Astrocyte of the spinal cord (primary cell): ENCODE measurements at regions not wholly inside any gene's neighbourhood (a gene's known extent, or its start where the extent isn't known, plus 50 kb on each side); places are given as distances from the start of the nearest gene placed in this dataset.

ENCODE experiments used
- DNase-seq: peaks from one replicate; pipeline ENCODE4 v3.0.0; 2011; ENCODE audit warnings: low read depth, low spot score
- H3K4me3 ChIP-seq: 2 replicates; pipeline ENCODE4 v1.5.1; 2011; ENCODE audit warnings: low read depth, mild to moderate bottlenecking, low read length, moderate library complexity
- CTCF ChIP-seq: IDR thresholded peaks from 2 replicates; pipeline ENCODE4 v1.5.1; 2012; ENCODE audit warnings: low read depth, mild to moderate bottlenecking, low read length, inconsistent platforms
- in situ Hi-C: cut with HindIII; loops from 2 replicates; pipeline ENCODE4 v1.10.0; 2017; ENCODE audit warnings: low sequenced_read_pairs

- TF ChIP-seq CTCF: no peak
- DNase-seq: no peak
- no peak overlapping the region for H3K4me3 ChIP-seq
- in situ Hi-C loops: no loop called here
Observed at GRCh38 chr6:99111590-99111989, 163.8 kb upstream of the FBXL4 start.

GRCh38 chr6:99110029-99110428 is 162.3 kb upstream of the FBXL4 start:
- no peak overlapping the region for H3K4me3 ChIP-seq
- no peak for DNase-seq
- TF ChIP-seq CTCF: no peak
- in situ Hi-C loops: no loop called here

GRCh38 chr6:99104218-99104617 is 156.5 kb upstream of the FBXL4 start:
- DNase-seq: no peak
- no peak overlapping the region for H3K4me3 ChIP-seq
- no peak for TF ChIP-seq CTCF
- in situ Hi-C loops: no loop called here

- in situ Hi-C loops: no loop called here
- no peak for DNase-seq
- H3K4me3 ChIP-seq: no peak overlapping the region
- no peak for TF ChIP-seq CTCF
Observed at GRCh38 chr6:99099243-99099642, 151.5 kb upstream of the FBXL4 start.

GRCh38 chr6:99096170-99096569 is 148.4 kb upstream of the FBXL4 start:
- DNase-seq: no peak
- H3K4me3 ChIP-seq: no peak overlapping the region
- no peak for TF ChIP-seq CTCF
- in situ Hi-C loops: no loop called here

- no peak for DNase-seq
- in situ Hi-C loops: no loop called here
- no peak overlapping the region for H3K4me3 ChIP-seq
- no peak for TF ChIP-seq CTCF
Observed at GRCh38 chr6:99093456-99094190, 145.9 kb upstream of the FBXL4 start.
